Heart left ventricle (tissue), 16 donors: ENCODE measurements at regions not wholly inside any gene's neighbourhood (a gene's known extent, or its start where the extent isn't known, plus 50 kb on each side); places are given as distances from the start of the nearest gene placed in this dataset.
A peak's percentile ranks its signal among the peaks of the same experiment; 100 is the strongest.

ENCODE experiments used
- ATAC-seq, 4 donors: fragments of 200-7000 bp; cut with Tn5 transposase; one replicate each; pipeline ENCODE4 v1.9.1; 2020 to 2022; ENCODE audit warnings: moderate library complexity in 4 of 4, mild to moderate bottlenecking in 3 of 4, moderate number of reproducible peaks in 1 of 4
- DNase-seq, 5 donors: peaks; one replicate each; pipeline ENCODE4 v3.0.0-alpha.2; 2020
- H3K27ac ChIP-seq, 12 donors: fragments of 200-600 bp; sonication (generic) in 4 of 12; one replicate each; pipeline versions ENCODE4 v1.5.0 to v1.8.0; 2016 to 2022; ENCODE audit warnings: mild to moderate bottlenecking in 2 of 12
- H3K27me3 ChIP-seq, 9 donors: fragments of 200-600 bp; sonication (generic) in 2 of 9; one replicate each; pipeline versions ENCODE4 v1.5.1 to v1.8.0; 2016 to 2022; ENCODE audit warnings: mild to moderate bottlenecking in 3 of 9
- H3K36me3 ChIP-seq, 9 donors: fragments of 200-600 bp; sonication (generic) in 2 of 9; one replicate each; pipeline versions ENCODE4 v1.5.0 to v1.8.0; 2018 to 2022; ENCODE audit warnings: mild to moderate bottlenecking in 2 of 9
- H3K4me1 ChIP-seq, 12 donors: fragments of 200-600 bp; sonication (generic) in 4 of 12; one replicate each; pipeline versions ENCODE4 v1.5.0 to v1.8.0; 2016 to 2022; ENCODE audit warnings: mild to moderate bottlenecking in 3 of 12
- H3K4me3 ChIP-seq, 12 donors: fragments of 200-600 bp; sonication (generic) in 4 of 12; one replicate each; pipeline versions ENCODE4 v1.5.0 to v1.8.0; 2017 to 2022; ENCODE audit warnings: mild to moderate bottlenecking in 9 of 12, moderate library complexity in 4 of 12
- H3K9me3 ChIP-seq, 12 donors: fragments of 200-600 bp; sonication (generic) in 4 of 12; one replicate each; pipeline versions ENCODE4 v1.5.0 to v1.8.0; 2016 to 2022; ENCODE audit warnings: mild to moderate bottlenecking in 1 of 12
- CTCF ChIP-seq, 12 donors: fragments of 200-600 bp; sonication (generic) in 4 of 12; IDR thresholded peaks; one replicate each; pipeline versions ENCODE4 v1.5.0 to v1.8.0; 2018 to 2022; ENCODE audit warnings: antibody characterized with exemption in 12 of 12, mild to moderate bottlenecking in 5 of 12
- POLR2A ChIP-seq, 2 donors: fragments of 450-650 bp; IDR thresholded peaks; one replicate each; pipeline ENCODE4 v1.6.1; 2017; ENCODE audit warnings: antibody characterized with exemption in 2 of 2, mild to moderate bottlenecking in 2 of 2, moderate library complexity in 2 of 2
- WGBS, 4 donors: extraction: QIAGEN DNeasy Blood & Tissue Kit in 2 of 4; methylation state at CpG; one replicate each; pipeline versions ENCODE4 v1.1.5 to v1.1.7; 2013 to 2018; 5-methylcytosine and 5-hydroxymethylcytosine counted together
- intact Hi-C, 10 donors: fragments of 100-400 bp; cut with DNase I; formaldehyde crosslinking; loops; one replicate each; pipeline versions ENCODE4 v1.11.1 to v1.14.2; 2022
- donor health status: ischemic (EF 13 %, LVEDD 7.1; RV severe dilation, severe dysfunction).
- donor health status: healthy with polysubstance abuse.
- donor health status: DM: no; HTN: yes; CAD: no.
- donor health status: DM: no; HTN: no; CAD: no.
- donor health status: ischemic (EF 25% LVEDD 6.9; RV normal size, moderate dysfunction).
- donor health status: ischemic (EF 25% LVEDD 5.7; RV mildly dilated, moderate dysfunction).
- donor health status: healthy.
- donor health status: DM: yes; HTN: yes; CAD: no.
- donor health status: ischemic (EF 35%, LVEDD 5.7; RV mildly dilated, moderate dysfunction).
- donor health status: nonischemic (EF 11% LVEDD 7.7; RV severe dilation, severe dysfunction).
- donor health status: DM: yes; HTN: yes; CAD: no.
- donor health status: PGD.
- donor health status: ischemic (EF 29% LVEDD 5.4; RV normal size, mild dysfunction).
- donor health status: nonischemic (EF 23%, LVEDD 6.1; RV moderate dilation, normal function).

GRCh38 chr11:27882066-27882697, 181.9 kb upstream of the BDNF start:
- no peak for TF ChIP-seq POLR2A (IDR thresholded peaks at IDR 0.05)
- no peak for TF ChIP-seq CTCF (IDR thresholded peaks at IDR 0.05)

GRCh38 chr11:27875831-27876775, 175.8 kb upstream of the BDNF start:
- Histone ChIP-seq H3K27me3 (no peaks in the 10 kb centered on the region), H3K9me3 (peaks cover 0 to 7% (median 0%) of the 10 kb centered on the region in 12 donors), H3K4me3 (no peak overlapping the region), H3K4me1 (peaks cover 0 to 9% (median 0%) of the 10 kb centered on the region in 12 donors), H3K27ac (no peak overlapping the region), H3K36me3 (no peaks in the 10 kb centered on the region)
- ATAC-seq (no peak), DNase-seq (no peak)
- TF ChIP-seq CTCF (IDR thresholded peaks at IDR 0.05) = no peak
- intact Hi-C loops = no loop called here
- WGBS, 4 donors = 67 to 74% (median 69%) methylated on average over 3 of the region's 3 CpGs

More at GRCh38 chr11:27882066-27882697, 181.9 kb upstream of the BDNF start:
- H3K27me3 ChIP-seq = no peaks in the 10 kb centered on the region
- H3K9me3 ChIP-seq = no peaks in the 10 kb centered on the region
- intact Hi-C loops = no loop called here
- H3K4me3 ChIP-seq = no peak overlapping the region
- DNase-seq = no peak
- no peak overlapping the region for H3K27ac ChIP-seq
- ATAC-seq = no peak
- 66 to 71% (median 68%) methylated on average over 4 of the region's 4 CpGs for WGBS, 4 donors
- H3K36me3 ChIP-seq = no peaks in the 10 kb centered on the region
- no peaks in the 10 kb centered on the region for H3K4me1 ChIP-seq

- 7 to 11% (median 8%) methylated on average over 7 of the region's 7 CpGs for WGBS, 4 donors
- intact Hi-C loops = no loop called here
- H3K4me3 ChIP-seq = no peak overlapping the region
- TF ChIP-seq CTCF (IDR thresholded peaks at IDR 0.05) = no peak
- TF ChIP-seq POLR2A (IDR thresholded peaks at IDR 0.05) = no peak
- peaks cover 0 to 7% (median 0%) of the 10 kb centered on the region in 12 donors for H3K9me3 ChIP-seq
- no peak overlapping the region for H3K27ac ChIP-seq
- DNase-seq (no peak), ATAC-seq (peak in 2 of 4 donors; percentile 42 to 46)
- H3K36me3 ChIP-seq = no peaks in the 10 kb centered on the region
- H3K27me3 ChIP-seq = no peaks in the 10 kb centered on the region
- H3K4me1 ChIP-seq = peaks cover 0 to 9% (median 0%) of the 10 kb centered on the region in 12 donors
Observed at GRCh38 chr11:27874998-27875830, 175.0 kb upstream of the BDNF start.
